ENCODE measurements at regions not wholly inside any gene's neighbourhood (a gene's known extent, or its start where the extent isn't known, plus 50 kb on each side); places are given as distances from the start of the nearest gene placed in this dataset.

- DNase-seq (ENCODE audit: low read depth), result no peak
Measured at GRCh38 chr7:21092766-21093702, 306.3 kb upstream of the SP8 start.

GRCh38 chr7:21094589-21094988 is 307.9 kb upstream of the SP8 start:
- DNase-seq (ENCODE audit: low read depth), result no peak

GRCh38 chr7:21099432-21099831 is 312.7 kb upstream of the SP8 start:
- no peak for DNase-seq (ENCODE audit: low read depth)

- DNase-seq (ENCODE audit: low read depth), result no peak
Measured at GRCh38 chr7:21099955-21100354, 313.3 kb upstream of the SP8 start.

GRCh38 chr7:21101541-21101940 is 314.9 kb upstream of the SP8 start:
- DNase-seq (ENCODE audit: low read depth), result no peak

GRCh38 chr7:21103426-21104123 is 316.9 kb upstream of the SP8 start:
- DNase-seq (ENCODE audit: low read depth), result no peak

- no peak for DNase-seq (ENCODE audit: low read depth)
Measured at GRCh38 chr7:21104124-21104500, 317.4 kb upstream of the SP8 start.

- DNase-seq (ENCODE audit: low read depth), result no peak
Measured at GRCh38 chr7:21106296-21106732, 319.6 kb upstream of the SP8 start.

GRCh38 chr7:21107101-21107500 is 320.4 kb upstream of the SP8 start:
- DNase-seq (ENCODE audit: low read depth), result no peak

GRCh38 chr7:21108182-21108581 is 319.7 kb upstream of the SP4 start:
- DNase-seq (ENCODE audit: low read depth), result no peak

- DNase-seq (ENCODE audit: low read depth), result no peak
Measured at GRCh38 chr7:21113609-21114415, 314.1 kb upstream of the SP4 start.

- DNase-seq (ENCODE audit: low read depth), result no peak
Measured at GRCh38 chr7:21123586-21123985, 304.3 kb upstream of the SP4 start.

- no peak for DNase-seq (ENCODE audit: low read depth)
Measured at GRCh38 chr7:21125297-21125696, 302.6 kb upstream of the SP4 start.

- no peak for DNase-seq (ENCODE audit: low read depth)
Measured at GRCh38 chr7:21128062-21128817, 299.6 kb upstream of the SP4 start.

- no peak for DNase-seq (ENCODE audit: low read depth)
Measured at GRCh38 chr7:21131897-21132296, 296.0 kb upstream of the SP4 start.

- no peak for DNase-seq (ENCODE audit: low read depth)
Measured at GRCh38 chr7:21134631-21135030, 293.3 kb upstream of the SP4 start.

- DNase-seq (ENCODE audit: low read depth), result no peak
Measured at GRCh38 chr7:21135437-21135836, 292.4 kb upstream of the SP4 start.

GRCh38 chr7:21137640-21138039 is 290.2 kb upstream of the SP4 start:
- no peak for DNase-seq (ENCODE audit: low read depth)

- DNase-seq (ENCODE audit: low read depth), result no peak
Measured at GRCh38 chr7:21140622-21141021, 287.3 kb upstream of the SP4 start.

- no peak for DNase-seq (ENCODE audit: low read depth)
Measured at GRCh38 chr7:21141476-21141875, 286.4 kb upstream of the SP4 start.

GRCh38 chr7:21142081-21142480 is 285.8 kb upstream of the SP4 start:
- DNase-seq (ENCODE audit: low read depth), result no peak
